HCT116 (cell line): ENCODE measurements at regions not wholly inside any gene's neighbourhood (a gene's known extent, or its start where the extent isn't known, plus 50 kb on each side); places are given as distances from the start of the nearest gene placed in this dataset.

Source experiments
- ATAC-seq: fragments of 200-7000 bp; cut with Tn5 transposase; 2 replicates; pipeline ENCODE4 v1.9.1; 2020; ENCODE audit warnings: mild to moderate bottlenecking, moderate library complexity
- BruUV-seq: library from RNA; stranded (reverse); fragments of 400-500 nt; replicated peaks from 2 replicates; lab custom pipeline; 2021; lab: Mats Ljungman, UMichigan
- CTCF ChIA-PET: fragments of 300-600 bp; sonication (Branson Sonifier 250); formaldehyde crosslinking; loops from one replicate; lab custom pipeline; 2021; ENCODE audit warnings: antibody characterized with exemption; lab: Charles Lee
- POLR2A ChIA-PET: fragments of 300-600, 350-600 bp; sonication (Branson Sonifier 250); formaldehyde crosslinking; loops from one replicate; lab custom pipeline; 2021; ENCODE audit warnings: antibody characterized with exemption; lab: Charles Lee
- RAD21 ChIA-PET, 2 experiments: fragments of 300-600 bp; sonication (Branson Sonifier 250); formaldehyde crosslinking; loops; one replicate each; lab custom pipeline; 2023; ENCODE audit warnings: low total read pairs in 2 of 2; ENCODE audit not compliant: uncharacterized antibody in 2 of 2, unreplicated experiment in 2 of 2, low non-redundant PET in 1 of 2; lab: Charles Lee
- DNase-seq: peaks from one replicate; pipeline ENCODE4 v3.0.0-alpha.2; 2010; ENCODE audit warnings: low read depth, low spot score
- H2AFZ ChIP-seq: fragments of 200-600 bp; shearing (Covaris generic), sonication (generic); 2 replicates; pipeline ENCODE4 v1.6.1; 2017; ENCODE audit warnings: low read depth, mixed run types, mixed read lengths, antibody characterized with exemption, low read length; ENCODE audit not compliant: poor library complexity, severe bottlenecking
- H3K27ac ChIP-seq: 2 replicates; pipeline ENCODE4 v1.5.1; 2012; ENCODE audit warnings: low read depth, low read length
- H3K27me3 ChIP-seq: fragments of 200-600 bp; sonication (generic); 2 replicates; pipeline ENCODE4 v1.6.1; 2016; ENCODE audit warnings: mixed run types, low read length, mixed read lengths; ENCODE audit not compliant: insufficient read depth
- H3K36me3 ChIP-seq, 2 experiments: fragments of 200-500 bp in 1 of 2; fragments of 200-600 bp in 1 of 2; sonication (Bioruptor generic) in 1 of 2; sonication (generic) in 1 of 2; 2 replicates each; pipeline versions ENCODE4 v1.5.1 to v1.6.1; 2014 to 2016; ENCODE audit warnings: low read length in 2 of 2, inconsistent platforms in 1 of 2, mixed read lengths in 1 of 2, mixed run types in 1 of 2; ENCODE audit not compliant: insufficient read depth in 2 of 2, control insufficient read depth in 1 of 2
- H3K4me1 ChIP-seq, 2 experiments: fragments of 200-600 bp in 1 of 2; sonication (generic) in 1 of 2; 2 replicates each; pipeline versions ENCODE4 v1.5.1 to v1.6.1; 2012 to 2017; ENCODE audit warnings: low read length in 2 of 2, inconsistent platforms in 1 of 2, mild to moderate bottlenecking in 1 of 2, mixed read lengths in 1 of 2, mixed run types in 1 of 2, moderate library complexity in 1 of 2; ENCODE audit not compliant: insufficient read depth in 2 of 2, control insufficient read depth in 1 of 2
- H3K4me2 ChIP-seq: fragments of 200-600 bp; sonication (generic); 2 replicates; pipeline ENCODE4 v1.6.1; 2017; ENCODE audit warnings: mixed run types, low read length, mixed read lengths
- H3K4me3 ChIP-seq, 2 experiments: fragments of 200-600 bp in 1 of 2; sonication (generic) in 1 of 2; replicated peaks in 1 of 2; 2 replicates each; pipeline ENCODE4 v1.5.1; 2011 to 2016; ENCODE audit warnings: low read length in 2 of 2, control low read depth in 1 of 2, low read depth in 1 of 2, mild to moderate bottlenecking in 1 of 2, mixed read lengths in 1 of 2, mixed run types in 1 of 2
- H3K79me2 ChIP-seq: fragments of 200-600 bp; sonication (generic); 2 replicates; pipeline ENCODE4 v1.6.1; 2017; ENCODE audit warnings: mild to moderate bottlenecking, mixed run types, low read length, moderate library complexity, mixed read lengths; ENCODE audit not compliant: insufficient read depth
- H3K9ac ChIP-seq: fragments of 200-600 bp; sonication (generic); 2 replicates; pipeline ENCODE4 v1.6.1; 2016; ENCODE audit warnings: low read length, mixed read lengths
- H3K9me2 ChIP-seq: fragments of 200-600 bp; sonication (generic), shearing (Covaris generic); 2 replicates; pipeline ENCODE4 v1.6.1; 2017; ENCODE audit warnings: mixed run types, mild to moderate bottlenecking, moderate library complexity; ENCODE audit not compliant: insufficient read depth
- H3K9me3 ChIP-seq, 2 experiments: fragments of 200-500 bp in 1 of 2; fragments of 200-600 bp in 1 of 2; sonication (Bioruptor generic) in 1 of 2; sonication (generic) in 1 of 2; 2 replicates each; pipeline ENCODE4 v1.6.1; 2014 to 2017; ENCODE audit warnings: low read length in 2 of 2, mixed read lengths in 2 of 2, inconsistent platforms in 1 of 2, low read depth in 1 of 2, mild to moderate bottlenecking in 1 of 2, mixed run types in 1 of 2, moderate library complexity in 1 of 2; ENCODE audit not compliant: control insufficient read depth in 1 of 2, insufficient read depth in 1 of 2
- H4K20me1 ChIP-seq: fragments of 200-600 bp; sonication (generic), shearing (Covaris generic); 2 replicates; pipeline ENCODE4 v1.6.1; 2017; ENCODE audit warnings: mixed run types, mild to moderate bottlenecking, moderate library complexity; ENCODE audit not compliant: insufficient read depth
- ATF3 ChIP-seq: IDR thresholded peaks from 2 replicates; pipeline ENCODE4 v1.6.1; 2012
- CEBPB ChIP-seq: IDR thresholded peaks from 2 replicates; pipeline ENCODE4 v1.6.1; 2012; ENCODE audit warnings: low read depth
- EZH2 ChIP-seq: fragments of 200-600 bp; sonication (generic); IDR thresholded peaks from 2 replicates; pipeline ENCODE4 v1.6.1; 2017; ENCODE audit warnings: antibody characterized with exemption, mixed run types
- EZH2phosphoT487 ChIP-seq: fragments of 200-600 bp; IDR thresholded peaks from 2 replicates; pipeline ENCODE4 v1.6.1; 2018; ENCODE audit warnings: antibody characterized with exemption, borderline replicate concordance
- SP1 ChIP-seq: IDR thresholded peaks from 2 replicates; pipeline ENCODE4 v1.6.1; 2012; ENCODE audit warnings: low read depth
- ZBTB33 ChIP-seq: IDR thresholded peaks from 2 replicates; pipeline ENCODE4 v1.6.1; 2011; ENCODE audit warnings: mild to moderate bottlenecking, low read length, moderate library complexity; ENCODE audit not compliant: insufficient replicate concordance; ENCODE audit errors: extremely low read depth
- ZFX ChIP-seq: fragments of 450-650 bp; IDR thresholded peaks from 2 replicates; pipeline ENCODE4 v1.6.1; 2017
- intact Hi-C: fragments of 100-400 bp; cut with micrococcal nuclease; formaldehyde crosslinking; loops from 2 replicates; pipeline ENCODE4 v1.10.0; 2022

- BruUV-seq = no TSS peak
- intact Hi-C loops = no loop called here
- Histone ChIP-seq H3K4me3 (no peak overlapping the region), H3K27me3 (no peaks in the 10 kb centered on the region)
- CTCF ChIA-PET = no interaction called here
- no peak for ATAC-seq
- TF ChIP-seq ATF3 = no peak
- no peak for TF ChIP-seq ZBTB33
- TF ChIP-seq, all 23 proteins: peak for 0
- Histone ChIP-seq H3K4me2 (no peak overlapping the region), H4K20me1 (no peaks in the 10 kb centered on the region), H3K9ac (no peak overlapping the region), H2AFZ (no peak overlapping the region), H3K9me3 (peaks cover 0 to 7% of the 10 kb centered on the region in 2 experiments; a peak in 2 of 4 replicates), H3K36me3 (no peaks in the 10 kb centered on the region), H3K4me1 (no peaks in the 10 kb centered on the region), H3K27ac (no peak overlapping the region), H3K9me2 (no peaks in the 10 kb centered on the region), H3K79me2 (no peaks in the 10 kb centered on the region)
- POLR2A ChIA-PET = no interaction called here
- DNase-seq = no peak
- RAD21 ChIA-PET = no interaction called here
These were observed 392.4 kb upstream of the GOT2 start for GRCh38 chr16:59126486-59126885.

- Histone ChIP-seq H3K27ac (no peak overlapping the region), H3K9me3 (peaks cover 0 to 4% of the 10 kb centered on the region in 2 experiments; a peak in 2 of 4 replicates), H3K79me2 (no peaks in the 10 kb centered on the region), H3K36me3 (no peaks in the 10 kb centered on the region), H3K4me3 (no peak overlapping the region), H3K9ac (no peak overlapping the region), H3K9me2 (no peaks in the 10 kb centered on the region), H3K4me2 (no peak overlapping the region), H3K4me1 (no peaks in the 10 kb centered on the region), H4K20me1 (no peaks in the 10 kb centered on the region), H2AFZ (no peak overlapping the region), H3K27me3 (no peaks in the 10 kb centered on the region)
- no peak for ATAC-seq
- BruUV-seq = no TSS peak
- TF ChIP-seq EZH2 (no peak), SP1 (no peak), EZH2phosphoT487 (no peak), ZFX (no peak), CEBPB (no peak)
- intact Hi-C loops = no loop called here
- RAD21 ChIA-PET = no interaction called here
- CTCF ChIA-PET = no interaction called here
- POLR2A ChIA-PET = no interaction called here
- DNase-seq = no peak
These were observed 389.9 kb upstream of the GOT2 start for GRCh38 chr16:59124056-59124455.
